ENCODE measurements at regions not wholly inside any gene's neighbourhood (a gene's known extent, or its start where the extent isn't known, plus 50 kb on each side); places are given as distances from the start of the nearest gene placed in this dataset.
"Not testable (repeated sequence)": the region's sequence is repeated elsewhere in the genome, so short reads cannot be mapped to it uniquely, and the experiment has no call there.

DNA sequence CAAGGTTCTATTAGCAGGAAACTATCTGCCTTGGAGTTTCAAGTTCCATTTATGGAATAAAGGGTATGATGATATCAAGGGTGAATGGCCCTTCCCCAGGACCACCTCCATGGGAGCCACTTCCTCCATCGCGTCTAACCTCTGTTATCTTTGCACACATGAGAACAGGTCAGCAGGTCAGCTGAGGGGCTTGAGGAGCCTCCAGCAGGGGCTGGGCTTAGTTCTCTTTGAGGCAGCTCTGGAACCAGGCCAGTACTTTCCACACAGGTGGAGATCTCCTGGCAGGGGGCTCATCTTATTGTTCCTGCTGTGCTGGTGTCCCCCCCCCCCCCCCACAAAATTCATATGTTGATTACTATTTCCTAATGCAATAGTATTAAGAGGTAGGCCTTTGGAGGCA lies 472.2 kb upstream of the ZMIZ1 start:
- no peak for DNase-seq (ENCODE audit: low read depth)

DNA sequence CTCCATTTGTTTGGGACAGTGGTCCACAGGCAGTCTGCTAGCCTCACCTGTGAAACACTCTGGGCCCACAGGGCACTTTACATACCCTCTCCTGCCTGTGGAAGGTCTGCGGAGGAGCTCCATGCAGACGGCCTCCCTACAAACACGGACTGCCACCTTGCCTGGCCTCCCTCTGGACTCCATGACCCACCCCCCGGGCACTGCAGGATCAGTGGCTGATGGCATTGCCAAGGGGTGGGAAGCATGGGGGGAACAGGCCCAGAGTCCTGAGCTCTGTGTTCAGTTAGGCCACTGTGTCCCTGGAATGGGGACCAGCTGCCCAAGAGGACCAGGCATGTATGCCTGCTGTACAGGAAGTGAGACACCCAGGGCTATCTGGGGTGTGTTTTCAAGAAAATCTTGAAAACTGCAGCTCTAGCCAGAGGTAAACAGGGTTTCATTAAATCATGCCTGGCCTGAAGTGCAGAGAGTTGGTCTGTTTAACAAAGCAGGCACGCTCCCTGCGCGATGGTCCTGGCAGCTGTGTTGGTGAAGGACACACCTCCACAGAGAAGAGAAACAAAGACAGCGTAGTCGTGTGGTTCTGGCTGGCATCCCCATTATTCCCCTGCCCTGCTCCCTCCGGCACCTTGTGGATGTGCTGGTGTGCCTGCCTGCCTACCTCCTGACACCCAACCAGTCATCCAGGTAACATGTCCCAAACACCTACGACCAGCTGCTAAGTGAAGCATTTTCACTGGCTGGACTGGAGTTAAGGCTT lies 470.8 kb upstream of the ZMIZ1 start:
- DNase-seq (ENCODE audit: low read depth): no peak

DNA sequence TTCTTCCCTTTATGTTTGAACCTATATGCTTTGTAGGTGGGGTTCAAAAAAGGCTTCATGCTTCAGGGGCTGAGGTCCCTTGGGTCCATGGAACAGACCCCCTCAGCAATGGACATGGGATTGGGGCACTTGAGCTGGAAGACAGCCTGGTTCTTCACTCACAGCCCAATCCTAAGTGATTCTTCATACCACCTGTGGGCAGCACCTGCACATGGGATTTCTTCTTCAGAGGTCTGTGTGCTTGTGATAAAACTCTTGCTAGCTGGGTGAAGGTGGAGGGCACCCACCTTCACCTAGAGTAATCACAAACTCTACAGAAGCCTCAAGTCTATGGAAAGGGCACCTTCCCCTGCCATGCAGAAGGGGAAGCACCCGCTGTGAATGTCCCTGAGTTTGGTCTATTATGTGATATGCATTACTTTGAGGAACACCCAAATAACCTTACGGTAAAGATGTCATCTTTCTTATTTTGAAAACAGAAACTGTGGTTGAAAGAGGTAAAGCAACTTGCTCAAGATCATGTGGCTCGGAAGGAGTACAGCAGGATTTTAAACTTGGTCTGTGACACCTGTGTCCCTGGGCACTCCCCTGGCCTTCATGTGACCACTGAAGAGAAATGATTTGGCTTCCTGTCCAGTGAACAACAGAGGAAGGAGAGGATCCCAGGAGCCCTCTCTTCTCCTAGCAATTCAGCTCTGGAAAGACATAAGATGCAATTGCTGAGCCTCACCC lies 469.5 kb upstream of the ZMIZ1 start:
- DNase-seq (ENCODE audit: low read depth): no peak

DNA sequence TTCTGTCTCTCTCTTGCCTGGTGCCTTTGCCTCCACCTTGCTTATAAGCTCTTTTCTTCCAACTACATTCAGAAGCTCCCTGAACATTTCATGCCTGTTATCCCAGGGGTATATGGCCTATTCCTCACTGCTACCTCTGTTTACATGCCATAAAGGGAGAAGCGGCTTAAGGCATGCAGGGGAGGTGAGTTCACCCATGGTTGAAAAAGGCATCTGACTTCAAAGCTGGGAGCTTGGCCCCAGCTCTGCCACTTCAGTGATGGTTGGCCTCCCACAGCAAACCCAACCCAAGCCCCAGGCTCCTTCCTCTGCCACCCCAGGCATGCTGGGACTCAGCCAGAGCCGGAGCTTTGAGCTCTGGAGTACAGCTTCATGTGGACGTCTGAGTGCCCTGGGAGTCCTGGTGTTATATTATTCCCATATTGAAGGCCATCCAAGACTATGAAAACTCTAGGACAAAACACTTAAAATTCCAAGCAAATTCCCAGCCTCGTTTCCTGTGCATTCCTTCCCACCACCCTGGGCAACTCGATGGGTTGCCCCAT lies 468.6 kb upstream of the ZMIZ1 start:
- no peak for DNase-seq (ENCODE audit: low read depth)

DNA sequence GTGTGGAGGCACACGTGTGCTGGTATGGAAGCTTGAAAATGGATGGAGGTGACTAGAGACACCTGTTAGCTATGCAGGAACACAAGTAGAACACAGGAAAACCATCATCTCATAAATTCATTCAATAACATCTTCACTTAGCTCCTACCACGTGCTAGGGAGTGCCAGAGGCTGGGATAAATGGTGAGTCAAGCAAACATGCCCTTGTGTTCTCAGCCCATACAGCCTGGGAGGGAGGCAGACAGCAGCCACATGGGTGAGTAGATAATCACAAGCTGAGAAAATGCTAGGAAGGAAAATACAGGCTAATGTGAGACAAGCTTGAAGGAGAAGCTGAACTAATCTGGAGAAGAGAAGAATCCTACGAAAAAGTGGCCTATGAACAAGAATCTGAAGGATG lies 468.0 kb upstream of the ZMIZ1 start:
- no peak for DNase-seq (ENCODE audit: low read depth)

DNA sequence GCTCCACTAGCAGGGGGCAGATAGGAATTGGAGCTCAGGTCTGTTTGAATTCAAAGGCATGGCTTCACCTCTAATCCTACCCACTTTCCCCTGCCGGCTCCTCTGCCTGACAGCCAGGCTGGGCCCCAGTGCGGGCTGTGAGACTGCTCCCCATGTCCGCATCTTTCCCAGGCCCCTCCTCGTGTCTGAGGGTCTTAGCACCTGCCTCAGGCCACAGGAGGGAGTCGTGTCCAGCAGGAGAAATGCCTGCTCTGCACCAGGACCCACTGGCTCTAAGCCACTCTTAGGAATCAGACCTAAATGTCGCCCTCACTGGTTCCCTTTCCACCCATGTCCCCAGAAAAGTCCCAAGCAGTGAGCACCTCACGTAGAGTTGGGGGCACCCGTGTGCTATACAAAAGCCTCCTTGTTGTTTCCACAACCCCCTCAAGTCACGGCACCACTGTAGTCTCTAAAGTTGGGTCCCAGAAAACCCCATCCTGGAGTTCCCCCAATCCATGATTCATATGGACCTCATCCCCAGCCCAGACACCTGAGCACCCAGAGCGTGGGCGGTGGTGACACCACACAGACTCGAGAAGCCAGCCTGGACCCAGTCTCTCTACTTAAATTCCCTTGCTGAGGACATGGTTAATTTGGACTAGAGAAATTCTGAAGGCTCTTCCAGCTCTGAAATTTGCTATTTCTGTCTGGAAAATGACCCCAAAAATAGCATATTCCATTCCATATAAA lies 466.4 kb upstream of the ZMIZ1 start:
- no peak for DNase-seq (ENCODE audit: low read depth)

DNA sequence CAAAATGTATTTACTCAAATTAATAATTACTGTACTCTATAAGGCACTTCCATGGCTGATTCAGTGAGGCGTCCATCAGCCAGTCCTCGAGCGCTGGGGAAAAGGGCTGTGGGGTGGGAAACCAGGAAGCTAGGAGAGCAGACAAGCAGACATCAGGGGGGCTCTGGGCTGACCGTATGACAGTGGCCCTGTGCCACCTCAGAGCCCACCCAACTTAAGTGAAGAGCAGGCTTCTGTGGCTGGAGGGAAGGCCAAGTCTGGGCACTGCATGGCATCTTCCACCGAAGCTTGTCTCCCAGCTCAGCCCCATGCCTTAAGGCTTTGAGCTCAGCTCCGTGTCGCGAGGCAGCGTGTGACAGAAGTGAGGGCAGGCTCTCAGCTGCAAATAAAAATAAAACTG lies 464.5 kb upstream of the ZMIZ1 start:
- DNase-seq (ENCODE audit: low read depth): no peak

DNA sequence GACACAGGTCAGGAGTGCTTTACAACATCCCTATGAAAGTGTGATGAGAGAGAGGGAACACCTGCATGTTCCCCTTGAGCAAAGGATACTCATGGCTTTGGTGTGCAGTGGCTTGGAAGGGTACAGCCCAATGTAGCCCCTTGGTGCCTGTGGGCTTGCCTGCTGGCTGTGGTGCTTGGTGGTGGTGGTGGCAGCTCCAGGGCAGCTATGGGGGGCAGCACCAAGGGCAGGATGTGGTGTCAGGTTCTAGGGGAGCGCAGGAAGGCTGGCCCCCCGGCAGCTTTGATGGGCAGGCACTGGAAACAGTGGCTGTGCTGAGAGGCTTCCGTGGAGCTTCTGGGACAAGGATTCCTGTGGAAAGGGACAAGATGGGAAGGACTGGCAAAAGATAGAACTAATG lies 464.0 kb upstream of the ZMIZ1 start:
- no peak for DNase-seq (ENCODE audit: low read depth)

DNA sequence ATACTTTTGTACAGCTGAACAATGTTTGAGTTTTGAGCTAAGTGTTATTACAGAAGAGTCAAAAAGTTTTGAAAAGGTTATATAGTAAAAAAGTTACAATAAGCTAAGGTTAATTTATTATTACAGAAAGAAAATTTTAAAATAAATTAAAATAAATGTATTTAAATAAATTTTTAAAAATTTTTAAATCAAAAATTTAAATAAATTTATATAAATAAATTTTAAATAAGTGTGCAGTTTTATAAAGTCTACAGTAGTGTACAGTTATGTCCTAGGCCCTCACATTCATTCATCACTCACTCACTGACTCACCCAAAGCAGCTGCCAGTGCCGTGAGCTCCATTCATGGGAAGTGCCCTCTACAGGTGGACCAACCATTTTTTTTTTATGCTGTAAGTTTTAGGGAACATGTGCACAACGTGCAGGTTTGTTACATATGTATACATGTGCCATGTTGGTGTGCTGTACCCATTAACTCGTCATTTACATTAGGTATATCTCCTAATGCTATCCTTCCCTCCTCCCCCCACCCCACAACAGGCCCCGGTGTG lies 462.9 kb upstream of the ZMIZ1 start:
- no peak for DNase-seq (ENCODE audit: low read depth)

DNA sequence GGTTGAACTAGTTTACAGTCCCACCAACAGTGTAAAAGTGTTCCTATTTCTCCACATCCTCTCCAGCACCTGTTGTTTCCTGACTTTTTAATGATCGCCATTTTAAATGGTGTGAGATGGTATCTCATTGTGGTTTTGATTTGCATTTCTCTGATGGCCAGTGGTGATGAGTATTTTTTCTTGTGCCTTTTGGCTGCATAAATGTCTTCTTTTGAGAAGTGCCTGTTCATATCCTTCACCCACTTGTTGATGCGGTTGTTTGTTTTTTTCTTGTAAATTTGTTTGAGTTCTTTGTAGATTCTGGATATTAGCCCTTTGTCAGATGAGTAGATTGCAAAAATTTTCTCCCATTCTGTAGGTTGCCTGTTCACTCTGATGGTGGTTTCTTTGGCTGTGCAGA lies 462.0 kb upstream of the ZMIZ1 start:
- not testable (repeated sequence) for DNase-seq (ENCODE audit: low read depth)

DNA sequence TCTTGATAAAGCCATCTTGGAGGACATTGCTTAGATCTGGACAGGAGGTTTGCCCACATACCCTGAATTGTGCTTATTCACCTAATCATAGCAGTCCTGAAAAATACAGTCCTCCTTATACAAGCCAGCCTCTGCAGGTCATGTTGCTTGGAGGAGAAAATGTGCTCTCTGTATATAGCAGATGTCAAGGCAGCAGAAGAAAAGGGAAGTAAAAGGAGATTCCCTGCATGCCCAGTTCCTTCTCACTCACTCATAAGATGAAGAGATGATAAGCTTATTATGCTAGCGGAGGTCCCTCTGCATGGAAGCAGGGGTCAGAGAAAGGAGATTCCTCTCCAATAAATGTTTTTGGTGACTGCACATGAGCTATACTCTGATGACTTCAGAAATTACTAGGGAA lies 458.8 kb upstream of the ZMIZ1 start:
- DNase-seq (ENCODE audit: low read depth): no peak

DNA sequence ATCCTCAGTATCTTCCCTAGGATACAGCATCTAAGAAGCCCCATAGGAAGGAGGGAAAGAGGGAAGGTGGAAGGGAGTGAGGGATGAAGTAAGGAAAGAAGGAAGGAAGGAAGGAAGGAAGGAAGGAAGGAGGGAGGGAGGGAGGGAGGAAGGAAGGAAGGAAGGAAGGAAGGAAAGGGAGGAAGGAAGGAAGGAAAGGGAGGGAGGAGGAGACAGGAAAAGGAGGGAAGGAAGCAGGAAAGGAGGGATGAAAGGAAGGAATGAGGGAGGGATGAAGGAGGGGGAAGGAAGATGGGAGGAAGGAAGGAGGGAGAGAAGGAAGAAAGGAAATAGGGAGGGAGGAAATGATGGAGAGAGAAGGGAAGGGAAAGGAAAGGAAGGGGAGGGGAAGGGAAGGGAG lies 455.6 kb upstream of the ZMIZ1 start:
- DNase-seq (ENCODE audit: low read depth): no peak

DNA sequence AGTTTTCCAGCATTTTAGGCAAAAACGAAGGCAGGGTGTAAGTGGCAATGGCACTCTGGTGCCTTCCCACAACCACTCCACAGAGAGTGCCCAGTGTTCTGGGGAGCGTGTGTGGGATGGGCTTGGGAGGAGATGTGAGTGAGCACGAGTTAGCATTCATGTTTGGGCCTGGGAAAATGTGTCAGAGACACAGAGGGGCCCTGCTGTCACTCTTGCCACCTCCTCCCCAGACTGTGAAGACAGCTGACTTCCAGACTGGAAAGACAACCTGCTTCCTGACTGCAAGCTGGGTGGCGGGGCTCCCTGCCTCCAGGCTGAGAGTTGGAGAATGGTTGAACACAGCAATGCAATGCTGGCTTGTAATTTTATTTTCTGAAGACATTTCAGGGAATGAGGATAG lies 454.5 kb upstream of the ZMIZ1 start:
- DNase-seq (ENCODE audit: low read depth): no peak

DNA sequence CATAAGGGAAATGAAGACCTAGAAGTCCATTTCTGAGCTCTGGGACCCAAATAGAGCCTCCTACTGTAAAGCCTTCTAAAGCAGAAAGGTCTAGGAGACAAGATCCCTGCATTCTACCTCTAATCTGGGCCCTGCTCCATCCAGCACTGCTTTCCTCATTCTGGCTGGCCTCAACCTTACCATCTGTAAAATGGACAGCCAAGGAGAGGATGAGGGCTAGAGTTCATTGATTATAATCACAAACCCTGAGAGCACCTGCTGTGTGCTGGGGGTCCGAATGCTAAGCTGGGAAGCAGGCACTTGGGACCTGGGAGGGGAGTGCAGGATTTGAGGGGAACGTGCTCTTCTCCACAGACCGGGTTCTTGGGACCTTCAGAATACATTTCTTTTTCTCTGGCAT lies 454.0 kb upstream of the ZMIZ1 start:
- DNase-seq (ENCODE audit: low read depth): no peak

DNA sequence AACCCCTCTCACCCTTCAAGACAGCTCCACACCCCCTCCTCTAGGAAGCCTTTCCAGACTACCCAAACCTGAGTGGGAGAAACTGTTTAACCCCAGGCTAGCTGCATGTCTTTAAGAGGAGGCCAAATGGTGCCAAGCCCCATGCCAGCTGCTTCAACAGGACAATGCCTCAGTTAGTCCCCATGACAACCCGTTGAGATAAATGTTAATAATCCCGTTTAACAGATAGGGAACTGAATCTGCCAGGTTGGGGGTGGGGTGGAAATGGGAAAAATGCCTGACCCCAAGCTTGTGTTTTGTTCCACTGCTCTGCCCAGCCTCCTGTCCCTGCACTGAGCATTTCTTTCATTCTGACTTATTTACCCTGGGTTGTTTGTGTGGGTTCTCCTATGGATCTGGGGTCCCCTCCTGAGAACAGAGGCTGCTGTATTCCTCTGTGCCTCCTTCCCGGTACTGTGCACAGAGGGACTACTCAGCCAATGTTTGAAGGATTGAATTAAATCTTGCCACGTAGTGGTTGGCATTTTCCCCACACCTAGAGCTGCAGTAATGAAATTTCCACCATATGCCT lies 452.6 kb upstream of the ZMIZ1 start:
- DNase-seq (ENCODE audit: low read depth): no peak

DNA sequence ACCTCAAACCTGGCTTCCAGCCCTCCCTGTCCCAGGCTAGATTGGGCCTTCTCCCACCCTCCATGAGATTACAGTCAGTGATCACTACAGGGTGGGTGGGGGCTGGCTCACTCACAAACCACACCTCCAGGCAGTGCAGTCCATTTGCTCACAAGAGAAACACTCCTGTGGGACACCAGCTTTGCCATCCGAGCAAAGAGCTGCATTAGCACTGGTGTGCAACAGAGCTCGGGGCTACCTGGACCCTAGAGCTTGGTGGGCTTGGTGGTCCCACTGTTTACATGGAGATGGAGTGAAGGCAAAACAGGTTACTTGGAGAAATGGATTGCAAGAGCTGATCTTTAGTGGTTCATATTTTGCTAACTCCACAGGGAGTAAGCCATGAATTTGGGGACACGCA lies 451.7 kb upstream of the ZMIZ1 start:
- DNase-seq (ENCODE audit: low read depth): no peak

DNA sequence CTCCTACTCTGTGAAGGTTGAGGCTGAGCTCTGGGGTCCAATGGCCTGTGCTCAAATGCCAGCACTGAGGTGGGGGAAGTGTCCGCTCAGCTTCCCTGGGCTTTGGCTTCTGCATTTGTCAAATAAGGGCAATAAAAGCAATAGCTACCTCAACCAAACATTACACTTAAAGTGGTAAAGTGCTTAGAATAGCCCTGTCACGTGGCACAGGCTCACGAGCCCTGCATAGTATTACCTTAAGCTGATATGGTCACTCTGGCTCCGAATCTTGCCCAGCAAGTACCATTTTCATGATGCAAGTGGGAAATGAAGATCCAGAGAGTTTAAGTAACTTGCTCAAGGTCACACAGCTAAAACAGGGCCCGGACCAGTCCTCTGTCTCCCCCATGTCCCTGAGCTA lies 451.1 kb upstream of the ZMIZ1 start:
- DNase-seq (ENCODE audit: low read depth): no peak

DNA sequence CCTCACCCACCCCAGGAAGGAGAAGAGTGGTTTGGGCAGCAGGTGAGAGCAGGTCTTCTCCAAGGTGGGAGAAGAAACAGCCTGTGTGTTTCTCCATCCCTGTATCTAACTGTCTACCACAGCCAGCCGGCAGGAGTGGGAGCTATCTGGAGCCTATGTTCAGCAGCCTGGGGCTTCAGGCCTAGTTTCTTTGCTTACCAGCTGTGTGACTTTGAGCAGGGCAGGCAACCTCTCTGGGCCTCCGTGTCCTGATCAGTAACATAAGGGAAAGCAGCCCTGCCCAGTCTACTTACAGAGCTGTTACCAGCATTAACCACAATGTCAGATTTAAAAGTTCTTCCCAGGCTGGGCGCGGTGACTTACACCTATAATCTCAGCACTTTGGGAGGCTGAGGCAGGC lies 450.7 kb upstream of the ZMIZ1 start:
- DNase-seq (ENCODE audit: low read depth): no peak

DNA sequence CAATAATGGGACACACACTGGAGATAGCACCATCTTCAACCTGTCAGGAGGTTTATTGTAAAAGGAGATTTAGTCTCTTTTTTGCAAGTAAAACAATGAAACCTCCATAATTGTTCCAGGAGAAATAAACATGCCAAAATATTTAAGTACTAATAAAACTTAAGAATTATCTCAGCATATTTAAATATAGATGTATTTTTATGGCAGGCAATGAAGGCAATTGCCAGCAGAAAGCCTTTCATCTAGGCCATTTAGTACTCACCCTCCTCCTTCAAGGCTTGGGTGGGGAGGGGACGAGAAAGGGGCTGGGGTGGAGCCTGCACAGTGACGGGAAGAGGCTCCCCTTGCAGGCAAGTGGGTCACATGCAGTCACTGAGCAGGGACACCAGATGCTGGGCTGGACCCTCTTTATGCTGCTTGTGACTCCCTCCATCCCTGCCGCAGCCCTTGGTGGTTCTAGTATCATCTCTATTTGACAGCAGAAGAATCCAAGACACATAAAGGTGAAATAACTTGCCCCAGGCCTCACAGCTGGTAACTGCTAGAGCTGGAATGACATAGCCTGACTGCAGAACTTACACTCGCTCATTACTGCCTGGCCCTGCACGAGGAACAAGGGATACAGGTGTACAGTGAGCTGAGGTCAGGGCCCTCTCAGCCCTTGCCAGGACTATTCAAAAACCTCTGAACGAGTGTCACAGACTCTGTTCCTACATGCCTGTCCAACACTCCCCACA lies 449.5 kb upstream of the ZMIZ1 start:
- no peak for DNase-seq (ENCODE audit: low read depth)

DNA sequence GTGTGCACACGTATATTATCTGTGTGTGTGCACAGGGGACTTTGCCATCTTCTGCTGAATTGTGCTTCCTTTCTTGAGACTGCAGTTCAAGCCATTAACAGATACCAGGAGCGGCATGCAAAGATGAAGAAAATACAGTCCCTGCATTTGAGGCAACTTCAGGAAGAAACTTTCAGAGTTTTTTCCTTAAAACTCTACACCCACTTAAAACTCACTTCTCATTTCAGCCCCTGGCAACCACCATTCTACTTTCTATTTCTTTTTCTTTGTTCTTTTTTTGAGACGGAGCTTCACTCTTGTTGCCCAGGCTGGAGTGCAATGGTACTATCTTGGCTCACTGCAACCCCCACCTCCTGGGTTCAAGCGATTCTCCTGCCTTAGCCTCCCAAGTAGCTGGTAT lies 448.9 kb upstream of the ZMIZ1 start:
- no peak for DNase-seq (ENCODE audit: low read depth)

DNA sequence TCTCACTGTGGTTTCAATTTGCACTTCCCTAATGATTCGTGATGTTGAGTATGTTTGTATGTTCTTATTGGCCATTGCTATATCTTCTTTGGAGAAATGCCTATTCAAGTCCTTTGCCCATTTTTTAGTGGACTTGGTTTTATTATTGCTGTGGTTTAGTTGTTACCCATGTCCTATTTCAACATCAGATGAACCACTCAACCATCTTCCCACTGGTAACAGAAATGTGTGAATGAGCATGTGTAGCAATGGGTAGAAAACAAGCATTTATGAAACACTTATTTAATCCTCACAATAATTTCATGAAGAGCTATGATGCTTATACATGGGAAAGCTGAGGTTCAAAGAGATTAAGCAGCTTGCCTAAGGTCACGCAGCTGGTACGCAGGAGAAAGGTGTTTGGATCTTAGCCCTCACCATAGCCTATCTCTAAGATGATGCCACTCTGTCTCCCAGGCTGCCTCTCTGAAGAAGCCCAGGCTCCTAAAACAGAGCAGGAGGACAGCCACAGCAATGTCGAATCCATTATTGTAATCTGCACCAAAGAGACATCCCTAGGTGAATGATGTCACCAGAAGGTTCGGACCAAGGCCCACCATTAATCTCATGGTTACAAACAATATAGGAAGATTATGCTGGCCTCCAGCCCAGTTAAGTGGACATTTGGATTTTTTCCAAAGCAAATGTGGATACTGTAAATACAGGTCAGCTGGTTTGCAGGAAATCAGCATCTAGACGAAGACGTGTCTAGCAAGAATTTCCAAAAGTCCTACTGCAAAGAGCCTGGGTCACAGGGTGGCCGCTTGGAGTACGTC lies 447.6 kb upstream of the ZMIZ1 start:
- no peak for DNase-seq (ENCODE audit: low read depth)

Measured in stimulated activated CD4-positive, alpha-beta T cell treated with anti-CD3 and anti-CD28 coated beads, Interleukin-2, amount 100 ng/mL, for 4 hours (primary cell).